ENCODE measurements at regions not wholly inside any gene's neighbourhood (a gene's known extent, or its start where the extent isn't known, plus 50 kb on each side); places are given as distances from the start of the nearest gene placed in this dataset.

GRCh38 chr4:111992351-111993168 is 152.7 kb upstream of the FAM241A start:
- ATAC-seq (replicated peaks in 6 of 8): no peak
- 60 to 86% (median 76%) methylated on average over 6 to 7 of the region's 7 CpGs for WGBS, 10 experiments
- in situ Hi-C loops (cut with MboI; ENCODE audit: low pct_unique_long_range_greater_than_20kb in 2 of 9, low sequenced_read_pairs in 9 of 9, unreplicated experiment in 9 of 9): no loop called here
- Histone ChIP-seq H3K27ac (no peak overlapping the region), H3K4me3 (no peak overlapping the region), H3K4me1 (replicated peaks in 1 of 2) (peaks cover 0 to 13% of the 10 kb centered on the region in 2 donors)

- in situ Hi-C loops (cut with MboI; ENCODE audit: low pct_unique_long_range_greater_than_20kb in 2 of 9, low sequenced_read_pairs in 9 of 9, unreplicated experiment in 9 of 9): no loop called here
- no peak for ATAC-seq (replicated peaks in 6 of 8)
- H3K4me3 ChIP-seq: no peak overlapping the region
- WGBS, 10 experiments: 0 to 100% (median 86%) methylated on average over 1 of the region's 1 CpG; no CpG with 5 or more reads in 2 of the 10 experiments
- peaks cover 0 to 13% of the 10 kb centered on the region in 2 donors for H3K4me1 ChIP-seq (replicated peaks in 1 of 2)
- no peak overlapping the region for H3K27ac ChIP-seq
These were observed 150.9 kb upstream of the FAM241A start for GRCh38 chr4:111994392-111994791.

- in situ Hi-C loops (cut with MboI; ENCODE audit: low pct_unique_long_range_greater_than_20kb in 2 of 9, low sequenced_read_pairs in 9 of 9, unreplicated experiment in 9 of 9): no loop called here
These were observed 147.5 kb upstream of the FAM241A start for GRCh38 chr4:111997785-111998184.

GRCh38 chr4:111999801-112000200 is 145.5 kb upstream of the FAM241A start:
- peaks cover 2 to 15% of the 10 kb centered on the region in 2 donors for H3K4me1 ChIP-seq (replicated peaks in 1 of 2)
- WGBS, 10 experiments: 86 to 100% (median 91%) methylated on average over 1 to 3 of the region's 3 CpGs
- no peak overlapping the region for H3K4me3 ChIP-seq
- no peak overlapping the region for H3K27ac ChIP-seq
- no peak for ATAC-seq (replicated peaks in 6 of 8)
- in situ Hi-C loops (cut with MboI; ENCODE audit: low pct_unique_long_range_greater_than_20kb in 2 of 9, low sequenced_read_pairs in 9 of 9, unreplicated experiment in 9 of 9): no loop called here

More at GRCh38 chr4:111997785-111998184, 147.5 kb upstream of the FAM241A start:
- no peak overlapping the region for H3K27ac ChIP-seq
- no peak overlapping the region for H3K4me3 ChIP-seq
- peaks cover 6 to 9% of the 10 kb centered on the region in 2 donors for H3K4me1 ChIP-seq (replicated peaks in 1 of 2)
- ATAC-seq (replicated peaks in 6 of 8): no peak
- 60 to 100% (median 90%) methylated on average over 1 to 4 of the region's 4 CpGs; no CpG with 5 or more reads in 3 of the 10 experiments for WGBS, 10 experiments

GRCh38 chr4:112001041-112001440 is 144.2 kb upstream of the FAM241A start:
- Histone ChIP-seq H3K4me3 (no peak overlapping the region), H3K4me1 (replicated peaks in 1 of 2) (peaks cover 2 to 15% of the 10 kb centered on the region in 2 donors), H3K27ac (no peak overlapping the region)
- WGBS, 10 experiments: 0 to 88% (median 75%) methylated on average over 1 of the region's 1 CpG; no CpG with 5 or more reads in 5 of the 10 experiments
- no peak for ATAC-seq (replicated peaks in 6 of 8)
- in situ Hi-C loops (cut with MboI; ENCODE audit: low pct_unique_long_range_greater_than_20kb in 2 of 9, low sequenced_read_pairs in 9 of 9, unreplicated experiment in 9 of 9): no loop called here

- Histone ChIP-seq H3K4me1 (replicated peaks in 1 of 2) (peaks cover 2 to 15% of the 10 kb centered on the region in 2 donors), H3K4me3 (no peak overlapping the region), H3K27ac (no peak overlapping the region)
- WGBS, 10 experiments: 13 to 86% (median 20%) methylated on average over 1 to 2 of the region's 2 CpGs; no CpG with 5 or more reads in 5 of the 10 experiments
- in situ Hi-C loops (cut with MboI; ENCODE audit: low pct_unique_long_range_greater_than_20kb in 2 of 9, low sequenced_read_pairs in 9 of 9, unreplicated experiment in 9 of 9): no loop called here
- ATAC-seq (replicated peaks in 6 of 8): peak; percentile 27 to 91 (median 50)
These were observed 143.0 kb upstream of the FAM241A start for GRCh38 chr4:112002248-112002661.

- H3K4me3 ChIP-seq: no peak overlapping the region
- H3K27ac ChIP-seq: no peak overlapping the region
- peaks cover 2 to 15% of the 10 kb centered on the region in 2 donors for H3K4me1 ChIP-seq (replicated peaks in 1 of 2)
- 14 to 75% (median 40%) methylated on average over 1 to 2 of the region's 2 CpGs; no CpG with 5 or more reads in 3 of the 10 experiments for WGBS, 10 experiments
- no peak for ATAC-seq (replicated peaks in 6 of 8)
- in situ Hi-C loops (cut with MboI; ENCODE audit: low pct_unique_long_range_greater_than_20kb in 2 of 9, low sequenced_read_pairs in 9 of 9, unreplicated experiment in 9 of 9): no loop called here
These were observed 141.9 kb upstream of the FAM241A start for GRCh38 chr4:112003231-112003907.

GRCh38 chr4:112005027-112005426 is 140.2 kb upstream of the FAM241A start:
- ATAC-seq (replicated peaks in 6 of 8): no peak
- H3K27ac ChIP-seq: no peak overlapping the region
- in situ Hi-C loops (cut with MboI; ENCODE audit: low pct_unique_long_range_greater_than_20kb in 2 of 9, low sequenced_read_pairs in 9 of 9, unreplicated experiment in 9 of 9): no loop called here

GRCh38 chr4:112007391-112007790 is 137.9 kb upstream of the FAM241A start:
- in situ Hi-C loops (cut with MboI; ENCODE audit: low pct_unique_long_range_greater_than_20kb in 2 of 9, low sequenced_read_pairs in 9 of 9, unreplicated experiment in 9 of 9): no loop called here
- no peak for ATAC-seq (replicated peaks in 6 of 8)
- whole genome bisulfite sequencing, 10 experiments: 23 to 100% (median 70%) methylated on average over 1 to 2 of the region's 2 CpGs
- H3K4me3 ChIP-seq: no peak overlapping the region
- H3K4me1 ChIP-seq (replicated peaks in 1 of 2): peaks cover 0 to 12% of the 10 kb centered on the region in 2 donors
- no peak overlapping the region for H3K27ac ChIP-seq

More at GRCh38 chr4:112005027-112005426, 140.2 kb upstream of the FAM241A start:
- Histone ChIP-seq H3K4me1 (replicated peaks in 1 of 2) (peaks cover 2 to 15% of the 10 kb centered on the region in 2 donors), H3K4me3 (no peak overlapping the region)

- Histone ChIP-seq H3K4me3 (no peak overlapping the region), H3K4me1 (replicated peaks in 1 of 2) (no peaks in the 10 kb centered on the region), H3K27ac (no peak overlapping the region)
- 44 to 100% (median 79%) methylated on average over 1 to 3 of the region's 3 CpGs for WGBS, 10 experiments
- no peak for ATAC-seq (replicated peaks in 6 of 8)
- in situ Hi-C loops (cut with MboI; ENCODE audit: low pct_unique_long_range_greater_than_20kb in 2 of 9, low sequenced_read_pairs in 9 of 9, unreplicated experiment in 9 of 9): no loop called here
These were observed 129.3 kb upstream of the FAM241A start for GRCh38 chr4:112015960-112016359.

- Histone ChIP-seq H3K27ac (no peak overlapping the region), H3K4me3 (no peak overlapping the region), H3K4me1 (replicated peaks in 1 of 2) (peaks cover 0 to 4% of the 10 kb centered on the region in 2 donors)
- ATAC-seq (replicated peaks in 6 of 8): peak in 1 of 8 experiments; percentile 39
- in situ Hi-C loops (cut with MboI; ENCODE audit: low pct_unique_long_range_greater_than_20kb in 2 of 9, low sequenced_read_pairs in 9 of 9, unreplicated experiment in 9 of 9): no loop called here
- WGBS, 10 experiments: 4 to 80% (median 39%) methylated on average over 1 to 2 of the region's 2 CpGs
These were observed 121.8 kb upstream of the FAM241A start for GRCh38 chr4:112023402-112023950.

GRCh38 chr4:112026058-112026457 is 119.2 kb upstream of the FAM241A start:
- WGBS, 10 experiments: 29 to 100% (median 95%) methylated on average over 1 of the region's 1 CpG; no CpG with 5 or more reads in 4 of the 10 experiments
- H3K4me3 ChIP-seq: no peak overlapping the region
- ATAC-seq (replicated peaks in 6 of 8): no peak
- in situ Hi-C loops (cut with MboI; ENCODE audit: low pct_unique_long_range_greater_than_20kb in 2 of 9, low sequenced_read_pairs in 9 of 9, unreplicated experiment in 9 of 9): loop anchor here in 5 of 9 experiments (25.0 kb wide), 4 partner anchors 89 to 1389 kb away; no protein-coding TSS in a partner anchor
- peaks cover 0 to 4% of the 10 kb centered on the region in 2 donors for H3K4me1 ChIP-seq (replicated peaks in 1 of 2)
- no peak overlapping the region for H3K27ac ChIP-seq

GRCh38 chr4:112029771-112030171 is 115.5 kb upstream of the FAM241A start:
- in situ Hi-C loops (cut with MboI; ENCODE audit: low pct_unique_long_range_greater_than_20kb in 2 of 9, low sequenced_read_pairs in 9 of 9, unreplicated experiment in 9 of 9): loop anchor here in 5 of 9 experiments (10.0 to 25.0 kb wide), 6 partner anchors 85 to 1392 kb away; no protein-coding TSS in a partner anchor

More at GRCh38 chr4:112029771-112030171, 115.5 kb upstream of the FAM241A start:
- 50 to 100% (median 81%) methylated on average over 1 to 8 of the region's 8 CpGs; no CpG with 5 or more reads in 4 of the 10 experiments for WGBS, 10 experiments
- no peak overlapping the region for H3K27ac ChIP-seq
- H3K4me1 ChIP-seq (replicated peaks in 1 of 2): no peaks in the 10 kb centered on the region
- no peak overlapping the region for H3K4me3 ChIP-seq
- ATAC-seq (replicated peaks in 6 of 8): peak in 2 of 8 experiments; percentile 33 to 40

Data from motor neuron (in vitro differentiated cells).